NCI-H1930 (cell line): ENCODE measurements at regions not wholly inside any gene's neighbourhood (a gene's known extent, or its start where the extent isn't known, plus 50 kb on each side); places are given as distances from the start of the nearest gene placed in this dataset.

Experiments
- DNase-seq, 2 experiments: peaks; one replicate each; lab custom pipeline; 2025; lab: John Stamatoyannopoulos, UW

GRCh38 chr13:48891586-48891985 lies 84.1 kb upstream of the FNDC3A start:
- no peak for DNase-seq

GRCh38 chr13:48892053-48892687 lies 83.5 kb upstream of the FNDC3A start:
- no peak for DNase-seq

GRCh38 chr13:48892688-48893075 lies 83.0 kb upstream of the FNDC3A start:
- no peak for DNase-seq

- no peak for DNase-seq
These were observed 79.4 kb upstream of the FNDC3A start for GRCh38 chr13:48896312-48896711.

GRCh38 chr13:48901781-48902180 lies 73.9 kb upstream of the FNDC3A start:
- no peak for DNase-seq

GRCh38 chr13:48902368-48902767 lies 73.3 kb upstream of the FNDC3A start:
- DNase-seq = no peak

- DNase-seq = no peak
These were observed 70.9 kb upstream of the FNDC3A start for GRCh38 chr13:48904668-48905290.

- no peak for DNase-seq
These were observed 69.5 kb upstream of the FNDC3A start for GRCh38 chr13:48906200-48906599.

GRCh38 chr13:48908381-48909055 lies 67.2 kb upstream of the FNDC3A start:
- DNase-seq = no peak

- no peak for DNase-seq
These were observed 66.7 kb upstream of the FNDC3A start for GRCh38 chr13:48909056-48909389.

- DNase-seq = no peak
These were observed 65.0 kb upstream of the FNDC3A start for GRCh38 chr13:48910686-48911085.

- DNase-seq = no peak
These were observed 56.0 kb upstream of the FNDC3A start for GRCh38 chr13:48919751-48920150.

- DNase-seq = no peak
These were observed 55.0 kb upstream of the FNDC3A start for GRCh38 chr13:48920730-48921129.

- DNase-seq = no peak
These were observed 52.3 kb upstream of the FNDC3A start for GRCh38 chr13:48923376-48923775.

GRCh38 chr13:48925001-48925400 lies 50.7 kb upstream of the FNDC3A start:
- DNase-seq = no peak
